T-helper 2 cell treated with Interferon-gamma antibody and Interleukin-4, amounts not matched to agents 5 μg/mL and 100 μg/mL, for 36 hours (primary cell): ENCODE measurements at regions not wholly inside any gene's neighbourhood (a gene's known extent, or its start where the extent isn't known, plus 50 kb on each side); places are given as distances from the start of the nearest gene placed in this dataset.
A peak's percentile ranks its signal among the peaks of the same experiment; 100 is the strongest.

Experiments
- DNase-seq: peaks from one replicate; pipeline ENCODE4 v3.0.0; 2021; ENCODE audit warnings: low spot score
- H3K27ac Mint-ChIP-seq: one replicate; pipeline ENCODE4 v1.8.0; 2021; ENCODE audit warnings: mild to moderate bottlenecking, mixed read lengths
- H3K27me3 Mint-ChIP-seq: one replicate; pipeline ENCODE4 v1.8.0; 2021; ENCODE audit warnings: low read depth, mixed read lengths
- H3K36me3 Mint-ChIP-seq: one replicate; pipeline ENCODE4 v1.8.0; 2021; ENCODE audit warnings: low read depth, mixed read lengths
- H3K4me1 Mint-ChIP-seq: one replicate; pipeline ENCODE4 v1.8.0; 2021; ENCODE audit warnings: low read depth, mixed read lengths
- H3K4me3 Mint-ChIP-seq: one replicate; pipeline ENCODE4 v1.8.0; 2022; ENCODE audit warnings: mild to moderate bottlenecking, moderate library complexity, mixed read lengths
- H3K9me3 Mint-ChIP-seq: one replicate; pipeline ENCODE4 v1.8.0; 2021; ENCODE audit warnings: mixed read lengths

GRCh38 chr14:71187633-71188356 lies 280.5 kb downstream of the PCNX1 start:
- H3K27me3 Mint-ChIP-seq = peaks cover 34% of the 10 kb centered on the region
- H3K9me3 Mint-ChIP-seq = no peaks in the 10 kb centered on the region
- H3K4me1 Mint-ChIP-seq = no peaks in the 10 kb centered on the region
- no peak overlapping the region for H3K27ac Mint-ChIP-seq
- DNase-seq = no peak
- H3K4me3 Mint-ChIP-seq = no peak overlapping the region
- H3K36me3 Mint-ChIP-seq = no peaks in the 10 kb centered on the region

- no peak for DNase-seq
- Mint-ChIP-seq H3K4me1 (no peaks in the 10 kb centered on the region), H3K9me3 (no peaks in the 10 kb centered on the region), H3K27ac (no peak overlapping the region), H3K4me3 (no peak overlapping the region), H3K36me3 (no peaks in the 10 kb centered on the region), H3K27me3 (peaks cover 32% of the 10 kb centered on the region)
Observed at GRCh38 chr14:71190770-71191374, 283.6 kb downstream of the PCNX1 start.

GRCh38 chr14:71193663-71194062 lies 286.4 kb downstream of the PCNX1 start:
- no peak for DNase-seq
- H3K27ac Mint-ChIP-seq = no peak overlapping the region
- H3K9me3 Mint-ChIP-seq = no peaks in the 10 kb centered on the region
- no peaks in the 10 kb centered on the region for H3K4me1 Mint-ChIP-seq
- H3K36me3 Mint-ChIP-seq = no peaks in the 10 kb centered on the region
- H3K4me3 Mint-ChIP-seq = no peak overlapping the region
- H3K27me3 Mint-ChIP-seq = peaks cover 20% of the 10 kb centered on the region

GRCh38 chr14:71194251-71194650 lies 287.0 kb downstream of the PCNX1 start:
- Mint-ChIP-seq H3K27me3 (peaks cover 20% of the 10 kb centered on the region), H3K27ac (peak overlapping the region; percentile 1), H3K36me3 (no peaks in the 10 kb centered on the region), H3K9me3 (no peaks in the 10 kb centered on the region), H3K4me1 (no peaks in the 10 kb centered on the region), H3K4me3 (no peak overlapping the region)
- no peak for DNase-seq

GRCh38 chr14:71196921-71197320 lies 289.7 kb downstream of the PCNX1 start:
- no peaks in the 10 kb centered on the region for H3K9me3 Mint-ChIP-seq
- peaks cover 9% of the 10 kb centered on the region for H3K27me3 Mint-ChIP-seq
- no peak for DNase-seq
- H3K4me3 Mint-ChIP-seq = no peak overlapping the region
- no peaks in the 10 kb centered on the region for H3K36me3 Mint-ChIP-seq
- no peak overlapping the region for H3K27ac Mint-ChIP-seq
- no peaks in the 10 kb centered on the region for H3K4me1 Mint-ChIP-seq

GRCh38 chr14:71198687-71199086 lies 291.4 kb downstream of the PCNX1 start:
- H3K4me3 Mint-ChIP-seq = no peak overlapping the region
- H3K9me3 Mint-ChIP-seq = no peaks in the 10 kb centered on the region
- H3K27me3 Mint-ChIP-seq = peaks cover 12% of the 10 kb centered on the region
- no peak overlapping the region for H3K27ac Mint-ChIP-seq
- DNase-seq = no peak
- H3K36me3 Mint-ChIP-seq = no peaks in the 10 kb centered on the region
- H3K4me1 Mint-ChIP-seq = no peaks in the 10 kb centered on the region

- Mint-ChIP-seq H3K27me3 (peaks cover 8% of the 10 kb centered on the region), H3K36me3 (no peaks in the 10 kb centered on the region), H3K4me3 (no peak overlapping the region), H3K4me1 (no peaks in the 10 kb centered on the region), H3K9me3 (no peaks in the 10 kb centered on the region), H3K27ac (no peak overlapping the region)
- no peak for DNase-seq
Observed at GRCh38 chr14:71201840-71202239, 294.6 kb downstream of the PCNX1 start.

- DNase-seq = no peak
- Mint-ChIP-seq H3K9me3 (no peaks in the 10 kb centered on the region), H3K27me3 (peaks cover 8% of the 10 kb centered on the region), H3K36me3 (no peaks in the 10 kb centered on the region), H3K4me3 (no peak overlapping the region), H3K27ac (no peak overlapping the region), H3K4me1 (no peaks in the 10 kb centered on the region)
Observed at GRCh38 chr14:71202881-71203280, 295.6 kb downstream of the PCNX1 start.

- Mint-ChIP-seq H3K27ac (no peak overlapping the region), H3K4me1 (no peaks in the 10 kb centered on the region), H3K27me3 (peaks cover 8% of the 10 kb centered on the region), H3K4me3 (no peak overlapping the region), H3K36me3 (no peaks in the 10 kb centered on the region), H3K9me3 (no peaks in the 10 kb centered on the region)
- DNase-seq = no peak
Observed at GRCh38 chr14:71203306-71203705, 296.0 kb downstream of the PCNX1 start.

- no peak for DNase-seq
- H3K27ac Mint-ChIP-seq = no peak overlapping the region
- H3K4me3 Mint-ChIP-seq = no peak overlapping the region
- H3K9me3 Mint-ChIP-seq = no peaks in the 10 kb centered on the region
- H3K36me3 Mint-ChIP-seq = no peaks in the 10 kb centered on the region
- H3K27me3 Mint-ChIP-seq = peaks cover 8% of the 10 kb centered on the region
- H3K4me1 Mint-ChIP-seq = no peaks in the 10 kb centered on the region
Observed at GRCh38 chr14:71204231-71204630, 297.0 kb downstream of the PCNX1 start.

GRCh38 chr14:71204768-71205167 lies 297.5 kb downstream of the PCNX1 start:
- DNase-seq = no peak
- no peaks in the 10 kb centered on the region for H3K9me3 Mint-ChIP-seq
- H3K27ac Mint-ChIP-seq = no peak overlapping the region

GRCh38 chr14:71206123-71206522 lies 298.9 kb downstream of the PCNX1 start:
- H3K4me1 Mint-ChIP-seq = no peaks in the 10 kb centered on the region
- H3K36me3 Mint-ChIP-seq = no peaks in the 10 kb centered on the region
- peaks cover 6% of the 10 kb centered on the region for H3K27me3 Mint-ChIP-seq
- DNase-seq = no peak
- H3K27ac Mint-ChIP-seq = no peak overlapping the region
- H3K4me3 Mint-ChIP-seq = no peak overlapping the region
- no peaks in the 10 kb centered on the region for H3K9me3 Mint-ChIP-seq

More at GRCh38 chr14:71204768-71205167, 297.5 kb downstream of the PCNX1 start:
- peaks cover 8% of the 10 kb centered on the region for H3K27me3 Mint-ChIP-seq
- H3K4me1 Mint-ChIP-seq = no peaks in the 10 kb centered on the region
- H3K4me3 Mint-ChIP-seq = no peak overlapping the region
- no peaks in the 10 kb centered on the region for H3K36me3 Mint-ChIP-seq

- Mint-ChIP-seq H3K27me3 (peaks cover 6% of the 10 kb centered on the region), H3K27ac (no peak overlapping the region), H3K36me3 (no peaks in the 10 kb centered on the region), H3K4me1 (no peaks in the 10 kb centered on the region), H3K9me3 (no peaks in the 10 kb centered on the region), H3K4me3 (no peak overlapping the region)
- DNase-seq = no peak
Observed at GRCh38 chr14:71206766-71207371, 299.6 kb downstream of the PCNX1 start.

- no peaks in the 10 kb centered on the region for H3K9me3 Mint-ChIP-seq
- no peaks in the 10 kb centered on the region for H3K27me3 Mint-ChIP-seq
- H3K4me3 Mint-ChIP-seq = no peak overlapping the region
- H3K27ac Mint-ChIP-seq = no peak overlapping the region
- H3K36me3 Mint-ChIP-seq = no peaks in the 10 kb centered on the region
- no peak for DNase-seq
- H3K4me1 Mint-ChIP-seq = peaks cover 7% of the 10 kb centered on the region
Observed at GRCh38 chr14:71208702-71209357, 301.6 kb downstream of the PCNX1 start.
